ENCODE measurements at regions not wholly inside any gene's neighbourhood (a gene's known extent, or its start where the extent isn't known, plus 50 kb on each side); places are given as distances from the start of the nearest gene placed in this dataset.
"Not testable (repeated sequence)": the region's sequence is repeated elsewhere in the genome, so short reads cannot be mapped to it uniquely, and the experiment has no call there.

DNA sequence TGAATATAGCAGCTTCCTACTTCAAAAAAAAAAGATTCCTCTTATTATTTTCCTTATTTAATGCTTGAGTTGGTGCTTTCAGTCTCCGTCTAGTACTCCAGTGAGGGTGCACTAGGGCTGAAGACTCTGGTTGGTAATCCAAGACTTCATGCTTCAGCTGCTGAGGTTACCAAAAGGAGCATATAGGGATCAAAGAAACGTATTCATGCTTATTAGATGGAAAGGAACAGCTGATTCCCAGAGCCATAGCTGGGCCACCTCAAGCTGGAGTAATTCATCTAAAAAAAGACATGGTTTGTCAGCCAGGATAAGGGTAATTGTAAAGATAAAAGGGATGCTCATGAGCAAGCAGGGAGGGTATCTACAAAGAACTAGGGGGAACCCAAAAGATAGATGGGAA lies 131.7 kb upstream of the FAM47B start:
- Histone ChIP-seq H3K27ac (no peak overlapping the region), H3K27me3 (replicated peaks) (no peaks in the 10 kb centered on the region), H3K4me3 (ENCODE audit: low read depth, low read length) (no peak overlapping the region), H3K36me3 (replicated peaks) (no peaks in the 10 kb centered on the region)
- in situ Hi-C loops (cut with HindIII; ENCODE audit: low pct_ligation_motif_present, low sequenced_read_pairs): no loop called here
- no peak for DNase-seq
- TF ChIP-seq, protein P1, sequence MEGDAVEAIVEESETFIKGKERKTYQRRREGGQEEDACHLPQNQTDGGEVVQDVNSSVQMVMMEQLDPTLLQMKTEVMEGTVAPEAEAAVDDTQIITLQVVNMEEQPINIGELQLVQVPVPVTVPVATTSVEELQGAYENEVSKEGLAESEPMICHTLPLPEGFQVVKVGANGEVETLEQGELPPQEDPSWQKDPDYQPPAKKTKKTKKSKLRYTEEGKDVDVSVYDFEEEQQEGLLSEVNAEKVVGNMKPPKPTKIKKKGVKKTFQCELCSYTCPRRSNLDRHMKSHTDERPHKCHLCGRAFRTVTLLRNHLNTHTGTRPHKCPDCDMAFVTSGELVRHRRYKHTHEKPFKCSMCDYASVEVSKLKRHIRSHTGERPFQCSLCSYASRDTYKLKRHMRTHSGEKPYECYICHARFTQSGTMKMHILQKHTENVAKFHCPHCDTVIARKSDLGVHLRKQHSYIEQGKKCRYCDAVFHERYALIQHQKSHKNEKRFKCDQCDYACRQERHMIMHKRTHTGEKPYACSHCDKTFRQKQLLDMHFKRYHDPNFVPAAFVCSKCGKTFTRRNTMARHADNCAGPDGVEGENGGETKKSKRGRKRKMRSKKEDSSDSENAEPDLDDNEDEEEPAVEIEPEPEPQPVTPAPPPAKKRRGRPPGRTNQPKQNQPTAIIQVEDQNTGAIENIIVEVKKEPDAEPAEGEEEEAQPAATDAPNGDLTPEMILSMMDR (IDR thresholded peaks at IDR 0.05; ENCODE audit: low read depth, low read length, missing control alignments): no peak

DNA sequence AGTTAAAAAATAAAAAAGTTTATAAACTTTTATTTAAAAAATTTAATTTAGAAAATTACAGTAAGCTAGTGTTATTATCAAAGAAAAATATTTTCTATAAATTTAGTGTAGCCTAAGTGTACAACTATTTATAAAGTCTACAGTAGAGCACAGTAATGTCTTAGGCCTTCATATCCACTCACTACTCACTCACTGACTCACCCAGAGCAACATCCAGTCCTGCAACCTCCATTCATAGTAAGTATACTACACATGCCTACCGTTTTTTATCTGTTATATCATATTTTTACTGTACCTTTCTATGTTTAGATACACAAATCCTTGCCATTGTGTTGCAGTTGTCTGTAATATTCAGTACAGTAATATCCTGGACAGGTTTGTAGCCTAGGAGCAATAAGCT lies 129.0 kb upstream of the FAM47B start:
- no peaks in the 10 kb centered on the region for H3K27me3 ChIP-seq (replicated peaks)
- TF ChIP-seq, protein P1 (IDR thresholded peaks at IDR 0.05; ENCODE audit: low read depth, low read length, missing control alignments): no peak
- in situ Hi-C loops (cut with HindIII; ENCODE audit: low pct_ligation_motif_present, low sequenced_read_pairs): no loop called here
- H3K36me3 ChIP-seq (replicated peaks): no peaks in the 10 kb centered on the region
- H3K27ac ChIP-seq: no peak overlapping the region
- peak; percentile 32 for DNase-seq
- no peak overlapping the region for H3K4me3 ChIP-seq (ENCODE audit: low read depth, low read length)

DNA sequence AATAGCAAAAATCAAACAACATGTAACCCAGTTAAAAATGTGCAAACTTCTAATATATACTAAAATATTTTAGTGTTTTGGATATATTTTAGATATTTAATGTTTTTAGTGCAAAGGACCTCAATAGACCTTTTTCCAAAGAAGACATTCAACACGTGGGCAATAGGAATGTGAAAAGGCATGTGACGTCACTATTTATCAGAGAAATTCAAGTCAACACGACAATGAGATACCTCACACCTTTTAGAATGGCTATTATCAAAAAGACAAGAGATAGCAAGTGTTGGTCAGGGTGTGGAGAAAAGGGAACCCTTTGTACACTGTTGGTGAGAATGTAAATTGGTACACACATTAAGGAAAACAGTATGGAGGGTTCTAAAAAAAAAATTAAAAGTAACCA lies 115.6 kb upstream of the FAM47B start:
- TF ChIP-seq, protein P1 (IDR thresholded peaks at IDR 0.05; ENCODE audit: low read depth, low read length, missing control alignments): no peak
- in situ Hi-C loops (cut with HindIII; ENCODE audit: low pct_ligation_motif_present, low sequenced_read_pairs): no loop called here
- DNase-seq: no peak
- Histone ChIP-seq H3K4me3 (ENCODE audit: low read depth, low read length) (no peak overlapping the region), H3K27ac (no peak overlapping the region), H3K36me3 (replicated peaks) (no peaks in the 10 kb centered on the region), H3K27me3 (replicated peaks) (no peaks in the 10 kb centered on the region)

DNA sequence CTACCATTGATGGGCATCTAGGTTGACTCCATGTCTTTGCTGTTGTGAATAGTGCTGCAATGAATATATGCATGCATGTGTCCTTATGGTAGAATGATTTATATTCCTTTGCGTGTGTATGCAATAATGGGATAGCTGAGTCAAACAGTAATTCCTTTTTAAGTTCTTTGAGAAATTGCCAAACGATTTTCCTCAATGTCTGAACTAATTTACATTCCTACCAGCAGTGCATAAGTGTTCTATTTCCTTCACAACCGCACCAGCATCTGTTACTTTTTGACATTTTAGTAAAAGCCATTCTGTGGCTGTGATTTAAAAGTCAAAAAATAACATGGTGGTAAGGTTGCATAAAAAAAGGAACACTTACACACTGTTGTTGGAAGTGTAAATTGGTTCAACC lies 103.1 kb upstream of the FAM47B start:
- no peak for DNase-seq
- in situ Hi-C loops (cut with HindIII; ENCODE audit: low pct_ligation_motif_present, low sequenced_read_pairs): no loop called here
- Histone ChIP-seq H3K27ac (no peak overlapping the region), H3K27me3 (replicated peaks) (no peaks in the 10 kb centered on the region), H3K4me3 (ENCODE audit: low read depth, low read length) (no peak overlapping the region), H3K36me3 (replicated peaks) (no peaks in the 10 kb centered on the region)
- TF ChIP-seq, protein P1 (IDR thresholded peaks at IDR 0.05; ENCODE audit: low read depth, low read length, missing control alignments): no peak

DNA sequence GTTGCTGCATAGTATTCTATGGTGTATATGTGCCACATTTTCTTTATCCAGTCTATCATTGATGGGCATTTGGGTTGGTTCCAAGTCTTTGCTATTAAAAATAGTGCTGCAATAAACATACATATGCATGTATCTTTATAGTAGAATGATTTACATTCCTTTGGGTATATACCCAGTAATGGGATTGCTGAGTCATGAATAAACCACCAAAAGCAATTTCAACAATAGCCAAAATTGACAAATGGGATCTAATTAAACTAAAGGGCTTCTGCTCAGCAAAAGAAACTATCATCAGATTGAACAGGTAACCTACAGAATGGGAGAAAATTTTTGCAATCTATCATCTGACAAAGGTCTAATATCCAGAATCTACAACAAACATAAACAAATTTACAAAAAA lies 101.4 kb upstream of the FAM47B start:
- H3K27me3 ChIP-seq (replicated peaks); DNase-seq; H3K27ac ChIP-seq; H3K36me3 ChIP-seq (replicated peaks); H3K4me3 ChIP-seq (ENCODE audit: low read depth, low read length); in situ Hi-C loops (cut with HindIII; ENCODE audit: low pct_ligation_motif_present, low sequenced_read_pairs): not testable (repeated sequence)

DNA sequence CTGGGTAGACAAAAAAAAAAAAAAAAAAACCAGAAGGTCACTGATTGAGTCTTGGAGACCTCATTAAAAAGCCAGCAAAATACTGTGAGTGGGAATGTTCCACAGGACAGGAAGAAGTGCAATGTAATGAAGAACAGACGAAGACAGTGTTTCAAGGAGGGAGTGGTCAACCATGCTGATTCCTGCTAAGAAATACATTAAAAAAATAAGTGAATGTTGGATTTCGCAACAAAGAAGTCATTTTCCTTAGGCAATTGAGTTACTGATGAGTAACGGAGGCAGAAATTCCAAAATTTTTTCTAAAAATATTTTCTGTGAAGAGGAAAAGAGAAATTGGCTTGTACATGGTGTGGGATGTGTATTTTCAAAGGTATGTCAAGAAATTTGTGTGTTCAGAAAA lies 94.3 kb upstream of the FAM47B start:
- Histone ChIP-seq H3K36me3 (replicated peaks) (no peaks in the 10 kb centered on the region), H3K4me3 (ENCODE audit: low read depth, low read length) (no peak overlapping the region), H3K27ac (no peak overlapping the region), H3K27me3 (replicated peaks) (no peaks in the 10 kb centered on the region)
- TF ChIP-seq, protein P1 (IDR thresholded peaks at IDR 0.05; ENCODE audit: low read depth, low read length, missing control alignments): no peak
- no peak for DNase-seq
- in situ Hi-C loops (cut with HindIII; ENCODE audit: low pct_ligation_motif_present, low sequenced_read_pairs): no loop called here

All from brain microvascular endothelial cell (primary cell).